Endothelial cell of umbilical vein (primary cell): ENCODE measurements at regions not wholly inside any gene's neighbourhood (a gene's known extent, or its start where the extent isn't known, plus 50 kb on each side); places are given as distances from the start of the nearest gene placed in this dataset.

Source experiments
- GATA2 ChIP-seq: IDR thresholded peaks from 2 replicates; pipeline ENCODE4 v1.7.0; 2011; ENCODE audit warnings: low read depth, mild to moderate bottlenecking, moderate library complexity, mixed read lengths, low read length; ENCODE audit not compliant: insufficient read length, insufficient read depth
- JUN ChIP-seq: IDR thresholded peaks from 2 replicates; pipeline ENCODE4 v1.6.1; 2011; ENCODE audit warnings: borderline replicate concordance, low read depth; ENCODE audit not compliant: insufficient read length, insufficient read depth
- POLR2A ChIP-seq: IDR thresholded peaks from 2 replicates; pipeline ENCODE4 v1.6.1; 2012; ENCODE audit warnings: low read depth, mild to moderate bottlenecking, control low read depth, low read length
- POLR2AphosphoS5 ChIP-seq: IDR thresholded peaks from 2 replicates; pipeline ENCODE4 v1.6.1; 2012; ENCODE audit warnings: low read depth, mild to moderate bottlenecking, control low read depth, low read length, moderate library complexity; ENCODE audit not compliant: insufficient read depth
- TF ChIP-seq, protein P1 (sequence below): IDR thresholded peaks from 2 replicates; pipeline ENCODE4 v1.6.1; 2011; ENCODE audit not compliant: insufficient read depth, insufficient read length
- TF ChIP-seq, protein P2 (sequence below), 2 donors: IDR thresholded peaks; 1 replicate in 1 of 2; 2 replicates in 1 of 2; pipeline ENCODE4 v1.5.1; 2011; ENCODE audit warnings: low read length in 2 of 2, mild to moderate bottlenecking in 2 of 2, moderate library complexity in 2 of 2, control low read depth in 1 of 2, inconsistent platforms in 1 of 2, low read depth in 1 of 2; ENCODE audit not compliant: insufficient read depth in 1 of 2; ENCODE audit errors: extremely low read depth in 1 of 2

DNA sequence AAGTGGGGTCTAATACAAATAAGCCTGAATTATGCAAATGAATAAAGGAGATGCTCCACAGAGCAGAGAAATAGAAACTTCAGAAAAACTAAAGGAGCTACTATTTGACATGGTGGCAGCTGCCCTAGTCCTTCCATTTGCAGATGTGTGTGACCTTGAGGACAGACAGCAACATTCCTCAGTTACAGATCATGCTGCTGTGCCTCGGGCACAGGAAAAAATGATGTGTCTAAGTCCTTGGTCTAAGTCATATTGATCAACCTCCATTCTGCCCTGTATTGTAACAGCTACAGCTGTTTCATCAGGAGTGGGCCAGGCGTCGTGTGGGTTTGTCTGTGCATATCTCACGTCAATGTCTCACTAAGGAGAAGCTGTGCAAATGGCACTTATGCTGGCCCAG, 710.4 kb downstream of the TNS3 start:
- TF ChIP-seq POLR2AphosphoS5 (no peak), POLR2A (no peak), JUN (no peak), GATA2 (no peak)
- TF ChIP-seq, protein P1, sequence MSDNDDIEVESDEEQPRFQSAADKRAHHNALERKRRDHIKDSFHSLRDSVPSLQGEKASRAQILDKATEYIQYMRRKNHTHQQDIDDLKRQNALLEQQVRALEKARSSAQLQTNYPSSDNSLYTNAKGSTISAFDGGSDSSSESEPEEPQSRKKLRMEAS: no peak
- TF ChIP-seq, protein P2, sequence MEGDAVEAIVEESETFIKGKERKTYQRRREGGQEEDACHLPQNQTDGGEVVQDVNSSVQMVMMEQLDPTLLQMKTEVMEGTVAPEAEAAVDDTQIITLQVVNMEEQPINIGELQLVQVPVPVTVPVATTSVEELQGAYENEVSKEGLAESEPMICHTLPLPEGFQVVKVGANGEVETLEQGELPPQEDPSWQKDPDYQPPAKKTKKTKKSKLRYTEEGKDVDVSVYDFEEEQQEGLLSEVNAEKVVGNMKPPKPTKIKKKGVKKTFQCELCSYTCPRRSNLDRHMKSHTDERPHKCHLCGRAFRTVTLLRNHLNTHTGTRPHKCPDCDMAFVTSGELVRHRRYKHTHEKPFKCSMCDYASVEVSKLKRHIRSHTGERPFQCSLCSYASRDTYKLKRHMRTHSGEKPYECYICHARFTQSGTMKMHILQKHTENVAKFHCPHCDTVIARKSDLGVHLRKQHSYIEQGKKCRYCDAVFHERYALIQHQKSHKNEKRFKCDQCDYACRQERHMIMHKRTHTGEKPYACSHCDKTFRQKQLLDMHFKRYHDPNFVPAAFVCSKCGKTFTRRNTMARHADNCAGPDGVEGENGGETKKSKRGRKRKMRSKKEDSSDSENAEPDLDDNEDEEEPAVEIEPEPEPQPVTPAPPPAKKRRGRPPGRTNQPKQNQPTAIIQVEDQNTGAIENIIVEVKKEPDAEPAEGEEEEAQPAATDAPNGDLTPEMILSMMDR (IDR thresholded peaks at IDR 0.05; ENCODE audit: extremely low read depth in 1 of 2, insufficient read depth in 1 of 2, low read depth in 1 of 2, low read length in 2 of 2): no peak
